IMR-90 (cell line): ENCODE measurements at regions not wholly inside any gene's neighbourhood (a gene's known extent, or its start where the extent isn't known, plus 50 kb on each side); places are given as distances from the start of the nearest gene placed in this dataset.

Experiments used
- CEBPB ChIP-seq: IDR thresholded peaks from 2 replicates; pipeline ENCODE4 v1.6.1; 2012; ENCODE audit warnings: low read depth, low read length, improper control_type of control experiment
- CTCF ChIP-seq: conservative IDR thresholded peaks from 2 replicates; pipeline ENCODE4 v1.5.1; 2012; ENCODE audit warnings: mild to moderate bottlenecking, low read depth, low read length, improper control_type of control experiment
- MAFK ChIP-seq: IDR thresholded peaks from 2 replicates; pipeline ENCODE4 v1.6.1; 2012; ENCODE audit warnings: low read depth, low read length, improper control_type of control experiment
- MAZ ChIP-seq: IDR thresholded peaks from 2 replicates; pipeline ENCODE4 v1.6.1; 2012; ENCODE audit warnings: low read depth, mild to moderate bottlenecking, low read length, improper control_type of control experiment, moderate library complexity, borderline replicate concordance
- NFE2L2 ChIP-seq: fragments of 150-350 bp; IDR thresholded peaks from 2 replicates; pipeline ENCODE4 v1.6.1; 2016; ENCODE audit warnings: low read depth, mild to moderate bottlenecking, low read length
- POLR2A ChIP-seq: IDR thresholded peaks from 2 replicates; pipeline ENCODE4 v1.6.1; 2012; ENCODE audit warnings: mild to moderate bottlenecking, low read depth, low read length
- RAD21 ChIP-seq: IDR thresholded peaks from 2 replicates; pipeline ENCODE4 v1.6.1; 2012; ENCODE audit warnings: low read length, improper control_type of control experiment
- RCOR1 ChIP-seq: IDR thresholded peaks from 2 replicates; pipeline ENCODE4 v1.6.1; 2012; ENCODE audit warnings: mild to moderate bottlenecking, low read length, improper control_type of control experiment; ENCODE audit not compliant: insufficient replicate concordance
- USF2 ChIP-seq: fragments of 150-350 bp; IDR thresholded peaks from 2 replicates; pipeline ENCODE4 v1.6.1; 2017; ENCODE audit warnings: mild to moderate bottlenecking, antibody characterized with exemption, low read length, low read depth

GRCh38 chr10:129280908-129281586, 186.0 kb upstream of the MGMT start:
- no peak for TF ChIP-seq RCOR1
- no peak for TF ChIP-seq POLR2A
- TF ChIP-seq CTCF: no peak
- no peak for TF ChIP-seq RAD21
- no peak for TF ChIP-seq MAZ
- TF ChIP-seq CEBPB: no peak
- TF ChIP-seq USF2: no peak
- no peak for TF ChIP-seq MAFK
- no peak for TF ChIP-seq NFE2L2
